Endometrium (tissue), 2 donors: ENCODE measurements at regions not wholly inside any gene's neighbourhood (a gene's known extent, or its start where the extent isn't known, plus 50 kb on each side); places are given as distances from the start of the nearest gene placed in this dataset.

Experiments used
- FAIRE-seq: peaks from 2 replicates; lab custom pipeline; 2012; peaks lifted over from hg19 to GRCh38; lab: Jason Lieb, UNC
- donor health status: control.
- donor health status: control.

- no peak for FAIRE-seq
These were observed 690.2 kb upstream of the POU3F3 start for GRCh38 chr2:104163611-104164130.

- no peak for FAIRE-seq
These were observed 689.1 kb upstream of the POU3F3 start for GRCh38 chr2:104164721-104165252.

- FAIRE-seq, result no peak
These were observed 676.7 kb upstream of the POU3F3 start for GRCh38 chr2:104177179-104177578.

- no peak for FAIRE-seq
These were observed 674.3 kb upstream of the POU3F3 start for GRCh38 chr2:104179644-104180043.

- no peak for FAIRE-seq
These were observed 653.3 kb upstream of the POU3F3 start for GRCh38 chr2:104200533-104201168.

- FAIRE-seq, result no peak
These were observed 640.2 kb upstream of the POU3F3 start for GRCh38 chr2:104213758-104214157.

- no peak for FAIRE-seq
These were observed 638.4 kb upstream of the POU3F3 start for GRCh38 chr2:104215269-104216161.

GRCh38 chr2:104233591-104233990, 620.3 kb upstream of the POU3F3 start:
- no peak for FAIRE-seq

- no peak for FAIRE-seq
These were observed 617.4 kb upstream of the POU3F3 start for GRCh38 chr2:104236491-104236890.

GRCh38 chr2:104240984-104241383, 612.9 kb upstream of the POU3F3 start:
- FAIRE-seq, result no peak

GRCh38 chr2:104249629-104250028, 604.3 kb upstream of the POU3F3 start:
- FAIRE-seq, result no peak

GRCh38 chr2:104250635-104251034, 603.3 kb upstream of the POU3F3 start:
- FAIRE-seq, result no peak

- FAIRE-seq, result no peak
These were observed 599.9 kb upstream of the POU3F3 start for GRCh38 chr2:104254017-104254416.

GRCh38 chr2:104262714-104263113, 591.2 kb upstream of the POU3F3 start:
- no peak for FAIRE-seq

GRCh38 chr2:104279646-104280045, 574.3 kb upstream of the POU3F3 start:
- no peak for FAIRE-seq

GRCh38 chr2:104280216-104280615, 573.7 kb upstream of the POU3F3 start:
- no peak for FAIRE-seq

- no peak for FAIRE-seq
These were observed 567.1 kb upstream of the POU3F3 start for GRCh38 chr2:104286841-104287240.

GRCh38 chr2:104289651-104290565, 564.0 kb upstream of the POU3F3 start:
- no peak for FAIRE-seq

GRCh38 chr2:104290566-104290891, 563.4 kb upstream of the POU3F3 start:
- FAIRE-seq, result no peak

GRCh38 chr2:104312684-104313083, 541.2 kb upstream of the POU3F3 start:
- no peak for FAIRE-seq

GRCh38 chr2:104318001-104318665, 535.8 kb upstream of the POU3F3 start:
- FAIRE-seq, result no peak
